ENCODE measurements at regions not wholly inside any gene's neighbourhood (a gene's known extent, or its start where the extent isn't known, plus 50 kb on each side); places are given as distances from the start of the nearest gene placed in this dataset.
"Not testable (repeated sequence)": the region's sequence is repeated elsewhere in the genome, so short reads cannot be mapped to it uniquely, and the experiment has no call there.

DNA sequence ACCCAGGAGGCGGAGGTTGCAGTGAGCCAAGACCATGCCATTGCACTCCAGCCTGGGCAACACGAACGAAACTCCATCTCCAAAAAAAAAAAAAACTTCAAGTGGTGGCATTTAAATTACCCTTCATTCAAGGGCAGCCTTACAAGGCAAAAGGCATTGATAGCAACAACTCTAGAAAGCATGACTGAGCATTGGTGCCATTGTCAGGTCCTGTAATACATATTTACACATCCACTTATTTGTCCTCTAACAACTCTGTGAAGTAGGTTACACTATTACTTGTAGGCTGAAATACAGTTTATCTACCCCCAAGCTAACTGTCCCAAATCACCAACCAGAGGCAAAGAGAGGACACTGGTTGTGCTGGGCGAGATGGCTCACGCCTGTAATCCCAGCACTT is 52.7 kb upstream of the LARP1 start:
- no peak for DNase-seq

DNA sequence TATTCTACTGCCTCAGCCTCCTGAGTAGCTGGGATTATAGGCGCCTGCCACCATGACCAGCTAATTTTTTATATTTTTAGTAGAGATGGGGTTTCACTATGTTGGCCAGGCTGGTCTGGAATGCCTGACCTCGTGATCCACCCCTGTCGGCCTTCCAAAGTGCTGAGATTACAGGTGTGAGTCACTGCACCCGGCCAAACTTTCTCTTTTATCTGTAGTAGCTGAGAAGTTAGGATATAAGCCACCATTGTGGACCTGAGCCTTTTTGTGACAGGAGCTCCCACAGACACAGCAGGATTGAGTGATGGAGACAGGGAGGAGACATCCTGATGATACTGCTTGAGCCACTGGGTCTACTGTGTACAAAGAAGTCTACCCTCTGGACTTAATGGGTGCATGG is 53.5 kb upstream of the LARP1 start:
- DNase-seq, result not testable (repeated sequence)

GRCh38 chr5:154701181-154701580 is 54.0 kb upstream of the LARP1 start:
- DNase-seq, result peak; percentile 73

- DNase-seq, result not testable (repeated sequence)
Observed at GRCh38 chr5:154700289-154700928, 54.8 kb upstream of the LARP1 start.

- DNase-seq, result no peak
Observed at GRCh38 chr5:154698763-154699162, 56.4 kb upstream of the LARP1 start.

DNA sequence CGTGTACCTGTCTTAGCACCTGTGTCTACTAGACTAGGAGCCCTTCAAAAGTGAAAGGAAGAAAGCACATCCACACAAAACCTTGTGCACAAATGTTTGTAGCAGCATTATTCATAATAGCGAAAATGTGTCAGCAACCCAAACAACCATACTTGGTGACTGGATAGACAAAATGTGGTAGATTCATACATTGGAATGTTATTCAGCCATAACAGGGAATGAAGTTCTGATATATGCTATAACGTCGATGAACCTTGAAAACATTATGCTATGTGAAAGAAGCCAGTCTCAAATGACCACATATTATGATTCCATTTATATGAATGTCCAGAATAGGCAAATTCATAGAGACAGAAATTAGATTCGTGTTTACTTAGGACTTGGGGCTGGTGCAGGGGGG is 57.8 kb upstream of the LARP1 start:
- no peak for DNase-seq

- DNase-seq, result no peak
Observed at GRCh38 chr5:154696891-154697290, 58.3 kb upstream of the LARP1 start.

- no peak for DNase-seq
Observed at GRCh38 chr5:154694159-154694558, 61.0 kb upstream of the LARP1 start.

DNA sequence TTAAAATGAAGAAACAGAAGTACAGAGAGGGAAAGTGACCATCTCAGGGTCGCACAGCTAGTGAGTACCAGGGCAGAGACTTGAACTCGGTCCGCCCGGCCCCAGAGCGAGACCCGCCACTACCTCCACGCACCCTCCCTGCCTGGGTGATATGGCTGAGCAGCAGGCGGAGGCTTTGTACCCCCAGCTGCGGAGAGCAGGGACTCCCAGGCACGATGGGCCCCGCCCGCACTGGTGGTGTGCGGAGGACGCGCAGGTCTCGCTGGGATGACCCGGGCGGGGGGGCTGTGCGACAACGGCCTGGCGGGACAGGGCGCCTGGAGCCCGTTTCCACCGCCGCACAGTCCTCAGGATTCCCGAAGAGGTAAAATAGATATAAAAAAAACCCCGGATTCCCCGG is 64.7 kb upstream of the LARP1 start:
- no peak for DNase-seq

- DNase-seq, result no peak
Observed at GRCh38 chr5:154686490-154686889, 68.7 kb upstream of the LARP1 start.

DNA sequence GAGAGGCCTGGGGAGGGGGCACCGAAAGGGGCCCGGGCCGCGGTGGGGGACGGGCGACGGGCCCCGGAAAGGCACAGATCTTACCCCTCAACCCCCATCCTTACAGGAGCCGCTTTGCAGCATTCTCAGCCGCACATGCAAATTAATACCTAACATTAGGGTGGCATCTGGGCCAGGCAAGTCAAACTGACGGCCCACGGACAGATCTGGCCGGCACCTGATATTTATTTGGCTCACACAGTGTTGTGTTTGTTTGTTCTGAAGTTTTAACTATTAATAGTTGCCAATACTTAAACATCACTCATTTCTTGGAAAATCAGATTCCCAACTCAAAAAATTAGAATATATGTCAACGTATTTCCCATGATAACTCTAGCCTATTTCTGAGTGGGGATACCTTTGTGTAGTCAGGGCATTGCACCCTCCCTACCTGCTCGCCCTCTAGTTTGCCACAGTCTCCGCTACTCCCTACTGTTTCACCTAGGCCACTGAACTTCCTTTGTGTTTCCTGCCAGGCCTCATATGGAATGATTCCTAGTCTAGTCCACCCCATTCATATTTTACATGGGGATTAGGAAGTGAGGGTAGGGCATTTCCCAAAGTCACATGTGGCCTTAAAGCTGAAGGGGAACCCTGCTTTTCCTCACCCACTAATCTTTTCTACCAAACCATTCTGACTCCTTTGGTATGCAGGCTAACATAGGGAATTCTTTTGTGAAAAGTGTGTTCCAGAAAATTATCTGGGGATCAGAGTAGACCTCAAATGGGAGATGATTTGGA is 71.9 kb upstream of the LARP1 start:
- no peak for DNase-seq

GRCh38 chr5:154679501-154679900 is 75.7 kb upstream of the LARP1 start:
- no peak for DNase-seq

GRCh38 chr5:154677921-154678320 is 77.3 kb upstream of the LARP1 start:
- no peak for DNase-seq

GRCh38 chr5:154676508-154676907 is 78.7 kb upstream of the LARP1 start:
- no peak for DNase-seq

- no peak for DNase-seq
Observed at GRCh38 chr5:154674029-154674428, 81.1 kb upstream of the LARP1 start.

DNA sequence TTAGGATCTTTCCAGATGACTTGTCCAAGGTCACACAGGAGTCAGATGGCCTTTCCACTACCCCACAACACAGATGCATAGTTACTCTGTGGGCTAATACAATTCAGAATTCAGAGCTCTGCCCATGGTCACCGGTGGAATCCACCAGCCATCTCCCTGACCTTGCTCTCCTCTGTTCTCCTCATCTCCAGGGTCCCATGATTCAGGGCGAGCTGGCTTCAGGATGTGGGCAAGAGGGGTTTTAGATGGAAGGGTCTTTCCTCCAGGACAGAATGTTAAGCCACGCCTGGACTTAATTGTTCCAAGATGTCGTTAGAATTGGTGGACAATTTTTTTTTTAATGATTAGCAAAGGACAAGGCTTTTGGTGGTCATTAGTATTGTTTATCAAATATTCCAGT is 81.7 kb upstream of the LARP1 start:
- no peak for DNase-seq

DNA sequence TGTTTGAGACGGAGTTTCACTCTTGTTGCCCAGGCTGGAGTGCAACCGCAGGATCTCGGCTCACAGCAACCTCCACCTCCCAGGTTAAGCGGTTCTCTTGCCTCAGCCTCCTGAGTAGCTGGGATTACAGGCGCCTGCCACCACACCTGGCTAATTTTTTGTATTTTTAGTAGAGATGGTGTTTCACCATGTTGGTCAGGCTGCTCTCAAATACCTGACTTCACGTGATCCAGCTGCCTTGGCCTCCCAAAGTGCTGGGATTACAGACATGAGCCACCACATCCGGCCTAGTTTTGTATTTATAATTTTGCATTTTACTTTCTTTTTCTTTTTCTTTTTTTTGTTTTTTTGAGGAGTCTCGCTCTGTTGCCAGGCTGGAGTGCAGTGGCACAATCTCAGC is 85.3 kb upstream of the LARP1 start:
- DNase-seq, result not testable (repeated sequence)

GRCh38 chr5:154669402-154669801 is 85.8 kb upstream of the LARP1 start:
- no peak for DNase-seq

- no peak for DNase-seq
Observed at GRCh38 chr5:154664869-154665268, 90.3 kb upstream of the LARP1 start.

GRCh38 chr5:154663424-154663823 is 91.8 kb upstream of the LARP1 start:
- DNase-seq, result no peak

- DNase-seq, result no peak
Observed at GRCh38 chr5:154654486-154655371, 100.4 kb upstream of the LARP1 start.

GRCh38 chr5:154653764-154654485 is 101.3 kb upstream of the LARP1 start:
- no peak for DNase-seq

DNA sequence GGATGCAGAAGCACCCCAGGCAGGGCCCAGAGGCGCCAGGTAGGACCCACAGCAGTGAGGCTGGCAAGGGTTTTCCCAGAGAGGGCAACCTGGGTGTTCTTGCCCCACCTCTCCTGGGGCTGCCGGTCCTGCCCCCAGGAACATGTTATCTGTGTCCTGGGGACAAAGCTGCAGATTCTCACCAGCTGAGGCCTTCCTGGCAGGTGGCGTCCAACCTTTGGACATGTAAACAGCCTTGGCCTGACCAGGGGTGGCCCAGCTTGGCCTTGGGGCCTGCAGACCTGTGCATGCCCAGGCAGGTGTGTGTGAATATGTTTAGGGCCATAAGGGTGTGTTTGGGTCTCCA is 101.8 kb upstream of the LARP1 start:
- no peak for DNase-seq
